Neural cell (in vitro differentiated cells): ENCODE measurements at regions not wholly inside any gene's neighbourhood (a gene's known extent, or its start where the extent isn't known, plus 50 kb on each side); places are given as distances from the start of the nearest gene placed in this dataset.

Experiments used
- H2AFZ ChIP-seq: fragments of 200-600, 300-800 bp; sonication (generic), shearing (Covaris generic); 2 replicates; pipeline ENCODE4 v1.6.0; 2014; ENCODE audit warnings: low read depth, mild to moderate bottlenecking, antibody characterized with exemption, low read length, moderate library complexity
- H3F3A ChIP-seq: fragments of 200-600 bp; shearing (Covaris generic); 2 replicates; pipeline ENCODE4 v1.6.1; 2016; ENCODE audit warnings: mild to moderate bottlenecking, moderate library complexity, mixed read lengths, antibody characterized with exemption, low read length; ENCODE audit not compliant: insufficient read depth, poor library complexity, severe bottlenecking
- H3K27ac ChIP-seq: fragments of 200-600, 300-800 bp; sonication (generic), shearing (Covaris generic); 2 replicates; pipeline ENCODE4 v1.5.1; 2014; ENCODE audit warnings: mild to moderate bottlenecking, low read length, moderate library complexity
- H3K27me3 ChIP-seq: fragments of 300-800, 200-600 bp; sonication (generic), shearing (Covaris generic); 2 replicates; pipeline ENCODE4 v1.6.0; 2014; ENCODE audit warnings: mild to moderate bottlenecking, low read depth, low read length, moderate library complexity; ENCODE audit not compliant: insufficient read depth
- H3K36me3 ChIP-seq: fragments of 300-800, 200-600 bp; sonication (generic), shearing (Covaris generic); 2 replicates; pipeline ENCODE4 v1.5.1; 2014; ENCODE audit warnings: mild to moderate bottlenecking, antibody characterized with exemption, low read length, moderate library complexity; ENCODE audit not compliant: insufficient read depth
- H3K4me2 ChIP-seq: fragments of 300-800, 200-600 bp; sonication (generic), shearing (Covaris generic); 2 replicates; pipeline ENCODE4 v1.6.0; 2014; ENCODE audit warnings: mild to moderate bottlenecking, low read length
- H3K4me3 ChIP-seq: fragments of 300-800, 200-600 bp; sonication (generic), shearing (Covaris generic); 2 replicates; pipeline ENCODE4 v1.5.1; 2014; ENCODE audit warnings: mild to moderate bottlenecking, low read length, moderate library complexity
- H3K79me2 ChIP-seq: fragments of 200-600 bp; shearing (Covaris generic); replicated peaks from 2 replicates; pipeline ENCODE4 v1.6.0; 2014; ENCODE audit warnings: mild to moderate bottlenecking, low read length, moderate library complexity; ENCODE audit not compliant: insufficient read depth
- H3K9ac ChIP-seq: fragments of 300-800, 200-600 bp; sonication (generic), shearing (Covaris generic); 2 replicates; pipeline ENCODE4 v1.6.1; 2016; ENCODE audit warnings: mild to moderate bottlenecking, low read length, mixed read lengths
- H3K9me2 ChIP-seq: fragments of 200-600 bp; shearing (Covaris generic); 2 replicates; pipeline ENCODE4 v1.6.1; 2016; ENCODE audit warnings: mild to moderate bottlenecking, low read length, mixed read lengths; ENCODE audit not compliant: insufficient read depth
- H3K9me3 ChIP-seq: fragments of 200-600, 300-800 bp; sonication (generic), shearing (Covaris generic); 2 replicates; pipeline ENCODE4 v1.6.1; 2016; ENCODE audit warnings: mild to moderate bottlenecking, mixed run types, low read length, moderate library complexity, mixed read lengths
- H4K20me1 ChIP-seq: fragments of 200-600 bp; shearing (Covaris generic); 2 replicates; pipeline ENCODE4 v1.6.1; 2016; ENCODE audit warnings: mild to moderate bottlenecking, mixed run types; ENCODE audit not compliant: insufficient read depth
- EP300 ChIP-seq: fragments of 450-650 bp; conservative IDR thresholded peaks from 2 replicates; pipeline ENCODE4 v1.6.1; 2014; ENCODE audit warnings: antibody characterized with exemption, mild to moderate bottlenecking, moderate library complexity; ENCODE audit not compliant: poor library complexity, severe bottlenecking
- EZH2 ChIP-seq: fragments of 200-600, 300-800 bp; shearing (Covaris generic), sonication (generic); IDR thresholded peaks from 2 replicates; pipeline ENCODE4 v1.6.1; 2014; ENCODE audit warnings: antibody characterized with exemption, low read length, borderline replicate concordance, mild to moderate bottlenecking; ENCODE audit not compliant: insufficient read depth, poor library complexity, severe bottlenecking
- MXI1 ChIP-seq: fragments of 450-650 bp; conservative IDR thresholded peaks from 2 replicates; pipeline ENCODE4 v1.6.1; 2014; ENCODE audit warnings: antibody characterized with exemption, mild to moderate bottlenecking; ENCODE audit not compliant: poor library complexity, severe bottlenecking
- POLR2AphosphoS5 ChIP-seq: IDR thresholded peaks from 2 replicates; pipeline ENCODE4 v1.6.1; 2012
- RAD21 ChIP-seq: fragments of 450-650 bp; conservative IDR thresholded peaks from 2 replicates; pipeline ENCODE4 v1.6.1; 2014; ENCODE audit warnings: antibody characterized with exemption, mild to moderate bottlenecking, moderate library complexity
- REST ChIP-seq: IDR thresholded peaks from 2 replicates; pipeline ENCODE4 v1.6.1; 2012; ENCODE audit warnings: borderline replicate concordance
- SMC3 ChIP-seq: fragments of 450-650 bp; conservative IDR thresholded peaks from 2 replicates; pipeline ENCODE4 v1.6.1; 2014; ENCODE audit warnings: antibody characterized with exemption, mild to moderate bottlenecking, moderate library complexity; ENCODE audit not compliant: poor library complexity
- TAF1 ChIP-seq: IDR thresholded peaks from 2 replicates; pipeline ENCODE4 v1.6.1; 2012; ENCODE audit warnings: low read depth
- TF ChIP-seq, protein P1 (sequence below): fragments of 450-650 bp; IDR thresholded peaks from 2 replicates; pipeline ENCODE4 v1.5.1; 2014; ENCODE audit warnings: antibody characterized with exemption, mild to moderate bottlenecking, moderate library complexity; ENCODE audit not compliant: poor library complexity, severe bottlenecking

DNA sequence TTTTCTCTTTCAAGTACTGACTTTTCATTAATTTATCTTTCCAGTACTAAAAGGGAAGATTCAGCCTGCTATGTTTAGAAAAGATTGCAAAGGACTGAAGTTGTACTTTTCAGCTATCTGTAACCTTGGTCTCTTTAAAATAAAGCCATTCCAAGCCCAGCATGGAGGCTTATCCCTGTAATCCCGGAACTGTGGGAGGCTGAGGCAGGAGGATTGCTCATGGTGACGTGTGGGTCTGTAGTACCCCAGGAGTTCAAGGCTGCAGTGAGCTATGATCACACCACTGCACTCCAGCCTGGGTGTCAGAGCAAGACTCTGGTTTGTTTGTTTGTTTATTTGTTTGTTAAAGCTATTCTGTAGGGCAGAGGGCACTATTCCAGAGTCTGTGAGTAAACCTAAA is 50.6 kb upstream of the TMEM170B start:
- Histone ChIP-seq H2AFZ (no peak overlapping the region), H4K20me1 (no peaks in the 10 kb centered on the region), H3K4me3 (no peak overlapping the region), H3K27me3 (no peaks in the 10 kb centered on the region), H3K9ac (no peak overlapping the region), H3K9me3 (no peaks in the 10 kb centered on the region), H3K4me2 (no peak overlapping the region), H3F3A (no peaks in the 10 kb centered on the region), H3K79me2 (no peaks in the 10 kb centered on the region), H3K36me3 (no peaks in the 10 kb centered on the region), H3K9me2 (no peaks in the 10 kb centered on the region), H3K27ac (no peak overlapping the region)
- TF ChIP-seq RAD21 (no peak), REST (no peak), TAF1 (no peak), POLR2AphosphoS5 (no peak)

GRCh38 chr6:11486486-11486885 is 51.1 kb upstream of the TMEM170B start:
- no peaks in the 10 kb centered on the region for H3F3A ChIP-seq
- H3K4me3 ChIP-seq = no peak overlapping the region
- H3K36me3 ChIP-seq = no peaks in the 10 kb centered on the region
- no peak overlapping the region for H3K9ac ChIP-seq
- H3K27me3 ChIP-seq = no peaks in the 10 kb centered on the region
- no peaks in the 10 kb centered on the region for H3K9me2 ChIP-seq
- no peaks in the 10 kb centered on the region for H3K79me2 ChIP-seq
- no peak overlapping the region for H3K27ac ChIP-seq
- no peak overlapping the region for H2AFZ ChIP-seq
- TF ChIP-seq RAD21 (no peak), EP300 (no peak), REST (no peak), MXI1 (no peak), POLR2AphosphoS5 (no peak), TAF1 (no peak), EZH2 (no peak)
- no peak overlapping the region for H3K4me2 ChIP-seq
- H4K20me1 ChIP-seq = no peaks in the 10 kb centered on the region
- H3K9me3 ChIP-seq = no peaks in the 10 kb centered on the region

GRCh38 chr6:11486051-11486450 is 51.5 kb upstream of the TMEM170B start:
- Histone ChIP-seq H4K20me1 (no peaks in the 10 kb centered on the region), H3K9me3 (no peaks in the 10 kb centered on the region), H3K27me3 (no peaks in the 10 kb centered on the region), H3K27ac (no peak overlapping the region), H2AFZ (no peak overlapping the region), H3K4me3 (no peak overlapping the region), H3K79me2 (no peaks in the 10 kb centered on the region), H3K9ac (no peak overlapping the region), H3K9me2 (no peaks in the 10 kb centered on the region), H3K36me3 (no peaks in the 10 kb centered on the region), H3F3A (no peaks in the 10 kb centered on the region), H3K4me2 (no peak overlapping the region)
- TF ChIP-seq, protein P1, sequence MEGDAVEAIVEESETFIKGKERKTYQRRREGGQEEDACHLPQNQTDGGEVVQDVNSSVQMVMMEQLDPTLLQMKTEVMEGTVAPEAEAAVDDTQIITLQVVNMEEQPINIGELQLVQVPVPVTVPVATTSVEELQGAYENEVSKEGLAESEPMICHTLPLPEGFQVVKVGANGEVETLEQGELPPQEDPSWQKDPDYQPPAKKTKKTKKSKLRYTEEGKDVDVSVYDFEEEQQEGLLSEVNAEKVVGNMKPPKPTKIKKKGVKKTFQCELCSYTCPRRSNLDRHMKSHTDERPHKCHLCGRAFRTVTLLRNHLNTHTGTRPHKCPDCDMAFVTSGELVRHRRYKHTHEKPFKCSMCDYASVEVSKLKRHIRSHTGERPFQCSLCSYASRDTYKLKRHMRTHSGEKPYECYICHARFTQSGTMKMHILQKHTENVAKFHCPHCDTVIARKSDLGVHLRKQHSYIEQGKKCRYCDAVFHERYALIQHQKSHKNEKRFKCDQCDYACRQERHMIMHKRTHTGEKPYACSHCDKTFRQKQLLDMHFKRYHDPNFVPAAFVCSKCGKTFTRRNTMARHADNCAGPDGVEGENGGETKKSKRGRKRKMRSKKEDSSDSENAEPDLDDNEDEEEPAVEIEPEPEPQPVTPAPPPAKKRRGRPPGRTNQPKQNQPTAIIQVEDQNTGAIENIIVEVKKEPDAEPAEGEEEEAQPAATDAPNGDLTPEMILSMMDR = no peak
- TF ChIP-seq REST (no peak), EZH2 (no peak), EP300 (no peak), SMC3 (no peak), MXI1 (no peak)
